Testis (tissue), 2 donors: ENCODE measurements at regions not wholly inside any gene's neighbourhood (a gene's known extent, or its start where the extent isn't known, plus 50 kb on each side); places are given as distances from the start of the nearest gene placed in this dataset.

Experiments
- POLR2A ChIP-seq: fragments of 450-650 bp; IDR thresholded peaks from one replicate; pipeline ENCODE4 v1.6.1; 2017; ENCODE audit warnings: antibody characterized with exemption, mild to moderate bottlenecking, moderate library complexity
- TF ChIP-seq, protein P1 (sequence below), 3 experiments: fragments of 450-650 bp in 2 of 3; fragments of 200-600 bp in 1 of 3; sonication (generic) in 1 of 3; IDR thresholded peaks; one replicate each; pipeline ENCODE4 v1.5.1; 2016 to 2019; ENCODE audit warnings: antibody characterized with exemption in 3 of 3, mild to moderate bottlenecking in 2 of 3, moderate library complexity in 1 of 3

DNA sequence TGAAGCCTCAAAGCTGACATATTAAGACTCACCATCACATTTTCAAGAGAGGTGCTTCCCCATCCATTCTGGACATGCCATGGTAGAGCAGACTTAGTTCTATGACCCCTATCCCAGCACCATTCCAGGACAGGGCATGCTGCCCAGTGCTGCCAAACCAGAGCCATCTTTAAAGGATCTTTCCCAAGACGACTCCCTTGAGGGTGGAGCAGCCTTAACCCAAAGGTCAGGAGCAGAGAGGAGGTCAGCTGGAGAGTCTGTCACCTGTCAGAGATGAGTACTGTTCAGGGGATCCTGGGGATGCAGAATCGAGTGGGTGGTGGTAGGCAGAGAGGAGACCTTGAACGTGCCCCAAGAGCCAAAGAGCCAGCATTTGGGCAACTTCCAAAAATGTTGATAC lies 459.8 kb downstream of the STK39 start:
- TF ChIP-seq, protein P1, sequence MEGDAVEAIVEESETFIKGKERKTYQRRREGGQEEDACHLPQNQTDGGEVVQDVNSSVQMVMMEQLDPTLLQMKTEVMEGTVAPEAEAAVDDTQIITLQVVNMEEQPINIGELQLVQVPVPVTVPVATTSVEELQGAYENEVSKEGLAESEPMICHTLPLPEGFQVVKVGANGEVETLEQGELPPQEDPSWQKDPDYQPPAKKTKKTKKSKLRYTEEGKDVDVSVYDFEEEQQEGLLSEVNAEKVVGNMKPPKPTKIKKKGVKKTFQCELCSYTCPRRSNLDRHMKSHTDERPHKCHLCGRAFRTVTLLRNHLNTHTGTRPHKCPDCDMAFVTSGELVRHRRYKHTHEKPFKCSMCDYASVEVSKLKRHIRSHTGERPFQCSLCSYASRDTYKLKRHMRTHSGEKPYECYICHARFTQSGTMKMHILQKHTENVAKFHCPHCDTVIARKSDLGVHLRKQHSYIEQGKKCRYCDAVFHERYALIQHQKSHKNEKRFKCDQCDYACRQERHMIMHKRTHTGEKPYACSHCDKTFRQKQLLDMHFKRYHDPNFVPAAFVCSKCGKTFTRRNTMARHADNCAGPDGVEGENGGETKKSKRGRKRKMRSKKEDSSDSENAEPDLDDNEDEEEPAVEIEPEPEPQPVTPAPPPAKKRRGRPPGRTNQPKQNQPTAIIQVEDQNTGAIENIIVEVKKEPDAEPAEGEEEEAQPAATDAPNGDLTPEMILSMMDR (IDR thresholded peaks at IDR 0.05) = no peak
- TF ChIP-seq POLR2A = no peak
